ENCODE measurements at regions not wholly inside any gene's neighbourhood (a gene's known extent, or its start where the extent isn't known, plus 50 kb on each side); places are given as distances from the start of the nearest gene placed in this dataset.

DNA sequence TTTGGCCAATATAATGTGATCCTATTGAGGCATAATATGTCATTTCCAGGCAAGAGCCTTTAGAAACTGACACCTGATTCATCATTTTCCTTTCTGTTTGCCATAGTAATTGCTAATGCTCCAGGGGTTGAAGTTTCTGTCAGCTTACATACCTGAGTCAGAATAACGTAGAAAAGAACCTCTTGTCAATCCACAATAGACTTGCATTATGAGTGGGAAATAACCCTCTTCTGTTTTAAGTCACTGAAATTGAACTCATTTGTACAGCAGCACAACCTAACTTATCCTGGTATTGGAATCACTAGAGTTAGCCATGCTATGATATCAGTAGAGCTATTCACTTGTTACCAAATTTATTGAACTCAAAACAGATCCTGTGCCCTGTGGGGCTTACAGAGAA lies 101.7 kb upstream of the TP63 start:
- H3K27me3 ChIP-seq (ENCODE audit: control insufficient read depth, insufficient read depth, low read length) = no peaks in the 10 kb centered on the region
- TF ChIP-seq CTCF (IDR thresholded peaks at IDR 0.05; ENCODE audit: low read depth, low read length) = no peak
- ChIA-PET CTCF (no interaction called here), POLR2A (no interaction called here)
- H3K27ac ChIP-seq (ENCODE audit: low read depth, low read length) = no peak overlapping the region
- no peak for DNase-seq (ENCODE audit: low read depth, low spot score)
- no peaks in the 10 kb centered on the region for H3K9me3 ChIP-seq (ENCODE audit: control insufficient read depth, insufficient read depth, low read length)
- H3K4me3 ChIP-seq (ENCODE audit: low read depth, low read length) = no peak overlapping the region

DNA sequence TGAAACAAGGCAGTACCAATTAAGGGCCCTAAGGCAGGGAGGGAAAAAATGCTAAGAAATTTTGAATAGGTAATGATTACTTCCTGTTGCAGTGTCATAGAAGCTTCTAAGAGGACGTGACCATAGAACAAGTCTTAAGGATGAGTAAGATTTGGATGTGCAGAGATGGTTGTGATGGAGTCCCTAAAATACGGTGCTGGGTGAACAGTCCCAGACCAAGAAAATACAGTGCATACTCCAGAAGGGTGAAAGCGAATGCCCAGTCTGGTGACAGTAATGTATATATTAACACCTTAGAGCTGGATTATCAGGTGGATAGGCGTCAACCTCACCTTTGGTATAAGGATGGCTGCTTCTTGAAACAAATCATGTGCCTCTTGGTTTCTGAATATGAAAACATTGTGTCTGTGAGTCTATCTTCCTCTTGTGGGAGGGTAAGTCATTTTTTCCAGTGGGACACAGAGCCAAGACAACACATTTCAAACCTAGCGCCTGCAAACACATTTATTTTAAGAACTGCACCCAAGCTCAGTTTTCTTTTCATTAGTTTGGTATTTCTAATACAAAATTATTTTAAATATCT lies 101.2 kb upstream of the TP63 start:
- Histone ChIP-seq H3K27me3 (ENCODE audit: control insufficient read depth, insufficient read depth, low read length) (no peaks in the 10 kb centered on the region), H3K4me3 (ENCODE audit: low read depth, low read length) (no peak overlapping the region), H3K9me3 (ENCODE audit: control insufficient read depth, insufficient read depth, low read length) (no peaks in the 10 kb centered on the region), H3K27ac (ENCODE audit: low read depth, low read length) (no peak overlapping the region)
- POLR2A ChIA-PET = no interaction called here
- no peak for DNase-seq (ENCODE audit: low read depth, low spot score)
- TF ChIP-seq CTCF (IDR thresholded peaks at IDR 0.05; ENCODE audit: low read depth, low read length) = no peak
- CTCF ChIA-PET = no interaction called here

- DNase-seq (ENCODE audit: low read depth, low spot score) = no peak
- Histone ChIP-seq H3K4me3 (ENCODE audit: low read depth, low read length) (no peak overlapping the region), H3K9me3 (ENCODE audit: control insufficient read depth, insufficient read depth, low read length) (no peaks in the 10 kb centered on the region), H3K27me3 (ENCODE audit: control insufficient read depth, insufficient read depth, low read length) (no peaks in the 10 kb centered on the region), H3K27ac (ENCODE audit: low read depth, low read length) (no peak overlapping the region)
- ChIA-PET CTCF (no interaction called here), POLR2A (no interaction called here)
- TF ChIP-seq CTCF (IDR thresholded peaks at IDR 0.05; ENCODE audit: low read depth, low read length) = no peak
Measured at GRCh38 chr3:189530822-189531221, 100.4 kb upstream of the TP63 start.

DNA sequence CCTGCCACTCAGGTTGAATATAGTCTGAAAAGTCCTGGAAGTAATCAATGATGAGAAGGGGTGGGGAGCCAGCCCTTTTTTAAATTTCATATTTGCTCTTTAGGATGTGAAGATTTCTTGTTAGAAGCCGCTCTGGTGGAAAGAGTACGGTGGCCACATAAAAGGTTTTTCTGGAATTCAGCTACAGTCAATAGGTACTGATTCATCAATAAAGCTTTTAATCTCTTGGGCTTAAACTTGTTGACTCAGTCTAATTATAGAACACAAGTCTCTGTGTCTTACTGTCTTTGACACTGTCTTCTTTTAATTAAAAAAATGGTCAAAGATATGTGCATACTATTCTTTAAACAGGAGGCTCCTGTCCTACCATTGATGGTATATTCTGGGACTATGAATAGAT lies 99.9 kb upstream of the TP63 start:
- Histone ChIP-seq H3K4me3 (ENCODE audit: low read depth, low read length) (no peak overlapping the region), H3K9me3 (ENCODE audit: control insufficient read depth, insufficient read depth, low read length) (no peaks in the 10 kb centered on the region), H3K27me3 (ENCODE audit: control insufficient read depth, insufficient read depth, low read length) (no peaks in the 10 kb centered on the region), H3K27ac (ENCODE audit: low read depth, low read length) (no peak overlapping the region)
- CTCF ChIA-PET = no interaction called here
- no peak for DNase-seq (ENCODE audit: low read depth, low spot score)
- no peak for TF ChIP-seq CTCF (IDR thresholded peaks at IDR 0.05; ENCODE audit: low read depth, low read length)
- POLR2A ChIA-PET = no interaction called here

DNA sequence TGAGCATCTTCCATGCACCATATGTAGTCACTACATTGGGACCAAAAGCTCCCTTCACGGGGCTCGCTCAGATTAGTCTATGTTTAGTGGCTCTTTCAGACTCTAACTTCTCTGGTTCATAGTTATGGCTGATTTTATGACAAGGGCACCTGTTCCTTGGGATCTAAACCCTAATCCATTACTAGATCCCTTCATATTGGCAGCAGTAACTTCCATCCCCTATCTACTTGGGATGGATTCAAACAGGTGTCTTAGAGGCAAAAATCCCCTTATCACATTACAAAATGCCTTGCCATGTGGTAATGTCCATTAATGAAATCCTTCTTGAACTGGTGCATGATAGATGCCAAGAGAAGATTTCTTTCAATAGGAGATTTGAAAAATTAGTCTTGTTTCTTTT lies 96.7 kb upstream of the TP63 start:
- ChIA-PET POLR2A (no interaction called here), CTCF (no interaction called here)
- Histone ChIP-seq H3K4me3 (ENCODE audit: low read depth, low read length) (no peak overlapping the region), H3K27me3 (ENCODE audit: control insufficient read depth, insufficient read depth, low read length) (no peaks in the 10 kb centered on the region), H3K27ac (ENCODE audit: low read depth, low read length) (no peak overlapping the region), H3K9me3 (ENCODE audit: control insufficient read depth, insufficient read depth, low read length) (no peaks in the 10 kb centered on the region)
- no peak for DNase-seq (ENCODE audit: low read depth, low spot score)
- TF ChIP-seq CTCF (IDR thresholded peaks at IDR 0.05; ENCODE audit: low read depth, low read length) = no peak

All from AG04450 (cell line).